ENCODE measurements at regions not wholly inside any gene's neighbourhood (a gene's known extent, or its start where the extent isn't known, plus 50 kb on each side); places are given as distances from the start of the nearest gene placed in this dataset.

DNA sequence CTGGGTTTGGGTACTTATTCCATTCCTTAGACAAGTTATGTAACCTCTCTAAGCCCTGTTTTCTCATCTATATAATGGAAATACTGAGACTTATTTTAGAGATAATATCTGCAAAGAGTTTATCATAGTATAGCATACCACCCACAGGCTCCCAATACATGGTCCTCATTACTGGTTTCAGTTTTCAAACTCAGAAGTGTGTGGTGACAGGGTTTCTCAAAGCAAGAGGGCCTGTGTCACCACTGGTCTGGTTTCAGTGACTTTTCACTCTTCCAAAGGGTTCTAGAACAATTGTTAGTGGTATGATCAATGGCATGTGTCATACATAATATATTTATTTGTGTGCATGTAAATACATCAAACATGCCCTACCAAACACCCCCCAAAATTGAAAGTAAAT, 89.2 kb upstream of the BMPER start:
- BruUV-seq (replicated peaks), result no TSS peak
- no peak for ATAC-seq

More for the DNA sequence above, 89.2 kb upstream of the BMPER start:
- CTCF ChIA-PET (ENCODE audit: low intra/inter-chr PET ratio, low total read pairs), result no interaction called here
- Histone ChIP-seq H3K4me3 (replicated peaks in 1 of 3; ENCODE audit: insufficient read depth in 1 of 3, low read depth in 2 of 3, low read length in 3 of 3) (no peak overlapping the region), H3K4me1 (ENCODE audit: insufficient read depth, low read length) (no peaks in the 10 kb centered on the region), H3K36me3 (replicated peaks in 1 of 2; ENCODE audit: control insufficient read depth in 1 of 2, insufficient read depth in 2 of 2, low read length in 2 of 2) (no peaks in the 10 kb centered on the region), H4K20me1 (ENCODE audit: insufficient read depth, low read length) (no peaks in the 10 kb centered on the region), H3K9ac (ENCODE audit: insufficient read depth, low read depth, low read length) (no peak overlapping the region), H3K4me2 (ENCODE audit: low read depth, low read length) (no peak overlapping the region), H3K9me3 (ENCODE audit: low read length) (no peaks in the 10 kb centered on the region), H3K27ac (ENCODE audit: extremely low read length, insufficient read depth, low read length) (no peak overlapping the region), H3K79me2 (ENCODE audit: insufficient read depth, low read length) (no peaks in the 10 kb centered on the region), H2AFZ (ENCODE audit: low read length) (no peak overlapping the region), H3K27me3 (ENCODE audit: control insufficient read depth in 1 of 2, insufficient read depth in 2 of 2, low read length in 2 of 2) (peaks cover 0 to 3% of the 10 kb centered on the region in 2 experiments; a peak in 1 of 5 replicates)
- POLR2A ChIA-PET, result no interaction called here
- TF ChIP-seq ZFP36 (IDR thresholded peaks at IDR 0.05; ENCODE audit: borderline replicate concordance, low read depth, low read length, partially characterized antibody) (no peak), ZNF7 (CRISPR knock-in tag; IDR thresholded peaks at IDR 0.05) (no peak), SIN3B (IDR thresholded peaks at IDR 0.05; ENCODE audit: low read length) (no peak), CENPT (CRISPR knock-in tag; IDR thresholded peaks at IDR 0.05; ENCODE audit: low read depth) (no peak), DPF2 (CRISPR knock-in tag; IDR thresholded peaks at IDR 0.05; ENCODE audit: borderline replicate concordance, low read depth) (no peak), NFKBIZ (CRISPR knock-in tag; IDR thresholded peaks at IDR 0.05) (no peak), ARNTL (CRISPR knock-in tag; IDR thresholded peaks at IDR 0.05) (no peak), RFXAP (CRISPR knock-in tag; IDR thresholded peaks at IDR 0.05; ENCODE audit: borderline replicate concordance) (no peak), ZNF510 (CRISPR knock-in tag; IDR thresholded peaks at IDR 0.05; ENCODE audit: low read depth) (no peak), ZNF557 (CRISPR knock-in tag; IDR thresholded peaks at IDR 0.05) (no peak), CSRNP1 (CRISPR knock-in tag; IDR thresholded peaks at IDR 0.05) (no peak), ZKSCAN8 (CRISPR knock-in tag; IDR thresholded peaks at IDR 0.05; ENCODE audit: borderline replicate concordance) (no peak), WIZ (CRISPR knock-in tag; IDR thresholded peaks at IDR 0.05) (no peak), ZNF841 (CRISPR knock-in tag; IDR thresholded peaks at IDR 0.05; ENCODE audit: borderline replicate concordance) (no peak), ZNF580 (CRISPR knock-in tag; IDR thresholded peaks at IDR 0.05; ENCODE audit: borderline replicate concordance, low read depth) (no peak), NBN (conservative IDR thresholded peaks at IDR 0.05) (no peak), RERE (CRISPR knock-in tag; IDR thresholded peaks at IDR 0.05; ENCODE audit: low read depth) (no peak)
- DNase-seq (ENCODE audit: low spot score), result no peak
- intact Hi-C loops (cut with micrococcal nuclease; ENCODE audit: unreplicated experiment), result no loop called here
- in situ Hi-C loops (cut with HindIII; ENCODE audit: extremely low pct_ligation_motif_present, low pct_unique_long_range_greater_than_20kb), result no loop called here
- no peak for FAIRE-seq

Measured in HepG2 (cell line).